ENCODE measurements at regions not wholly inside any gene's neighbourhood (a gene's known extent, or its start where the extent isn't known, plus 50 kb on each side); places are given as distances from the start of the nearest gene placed in this dataset.

GRCh38 chr3:132817646-132818177, 95.5 kb upstream of the NPHP3 start:
- TF ChIP-seq, protein P1, sequence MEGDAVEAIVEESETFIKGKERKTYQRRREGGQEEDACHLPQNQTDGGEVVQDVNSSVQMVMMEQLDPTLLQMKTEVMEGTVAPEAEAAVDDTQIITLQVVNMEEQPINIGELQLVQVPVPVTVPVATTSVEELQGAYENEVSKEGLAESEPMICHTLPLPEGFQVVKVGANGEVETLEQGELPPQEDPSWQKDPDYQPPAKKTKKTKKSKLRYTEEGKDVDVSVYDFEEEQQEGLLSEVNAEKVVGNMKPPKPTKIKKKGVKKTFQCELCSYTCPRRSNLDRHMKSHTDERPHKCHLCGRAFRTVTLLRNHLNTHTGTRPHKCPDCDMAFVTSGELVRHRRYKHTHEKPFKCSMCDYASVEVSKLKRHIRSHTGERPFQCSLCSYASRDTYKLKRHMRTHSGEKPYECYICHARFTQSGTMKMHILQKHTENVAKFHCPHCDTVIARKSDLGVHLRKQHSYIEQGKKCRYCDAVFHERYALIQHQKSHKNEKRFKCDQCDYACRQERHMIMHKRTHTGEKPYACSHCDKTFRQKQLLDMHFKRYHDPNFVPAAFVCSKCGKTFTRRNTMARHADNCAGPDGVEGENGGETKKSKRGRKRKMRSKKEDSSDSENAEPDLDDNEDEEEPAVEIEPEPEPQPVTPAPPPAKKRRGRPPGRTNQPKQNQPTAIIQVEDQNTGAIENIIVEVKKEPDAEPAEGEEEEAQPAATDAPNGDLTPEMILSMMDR (conservative IDR thresholded peaks at IDR 0.05) = no peak
- TF ChIP-seq ZFX (IDR thresholded peaks at IDR 0.05) = no peak
